Activated naive CD8-positive, alpha-beta T cell (primary cell): ENCODE measurements at regions not wholly inside any gene's neighbourhood (a gene's known extent, or its start where the extent isn't known, plus 50 kb on each side); places are given as distances from the start of the nearest gene placed in this dataset.

Experiments
- H3K27ac Mint-ChIP-seq: one replicate; pipeline ENCODE4 v1.8.0; 2021; ENCODE audit warnings: mixed read lengths
- H3K27me3 Mint-ChIP-seq: one replicate; pipeline ENCODE4 v1.8.0; 2021; ENCODE audit warnings: mixed read lengths
- H3K36me3 Mint-ChIP-seq: one replicate; pipeline ENCODE4 v1.8.0; 2021; ENCODE audit warnings: mixed read lengths
- H3K4me1 Mint-ChIP-seq: one replicate; pipeline ENCODE4 v1.8.0; 2021; ENCODE audit warnings: low read depth, mixed read lengths
- H3K4me3 Mint-ChIP-seq: one replicate; pipeline ENCODE4 v1.8.0; 2021; ENCODE audit warnings: mild to moderate bottlenecking, mixed read lengths
- H3K9me3 Mint-ChIP-seq: one replicate; pipeline ENCODE4 v1.8.0; 2021; ENCODE audit warnings: low read depth, mixed read lengths

DNA sequence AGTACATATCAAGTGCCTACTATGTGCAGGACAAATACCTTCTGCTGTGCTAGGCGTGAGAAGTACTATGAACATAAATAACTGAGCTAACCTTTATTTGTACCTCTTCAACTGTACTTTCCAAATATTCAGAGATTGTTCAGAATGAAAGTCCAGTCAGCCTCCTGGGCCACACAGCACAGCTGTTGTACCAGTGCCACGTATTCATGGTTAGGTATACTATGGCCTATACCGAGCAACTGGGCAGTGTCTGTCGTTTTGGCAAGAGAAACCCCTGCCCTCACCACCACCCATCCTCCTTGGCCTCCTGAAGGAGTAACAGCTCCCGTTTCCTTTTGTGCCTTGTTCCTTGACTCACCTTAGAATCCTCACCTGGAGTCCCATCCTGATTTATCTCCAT, 53.0 kb downstream of the RASSF10 start:
- Mint-ChIP-seq H3K36me3 (no peaks in the 10 kb centered on the region), H3K4me3 (no peak overlapping the region), H3K27me3 (peaks cover 16% of the 10 kb centered on the region), H3K9me3 (no peaks in the 10 kb centered on the region), H3K4me1 (no peaks in the 10 kb centered on the region), H3K27ac (no peak overlapping the region)

DNA sequence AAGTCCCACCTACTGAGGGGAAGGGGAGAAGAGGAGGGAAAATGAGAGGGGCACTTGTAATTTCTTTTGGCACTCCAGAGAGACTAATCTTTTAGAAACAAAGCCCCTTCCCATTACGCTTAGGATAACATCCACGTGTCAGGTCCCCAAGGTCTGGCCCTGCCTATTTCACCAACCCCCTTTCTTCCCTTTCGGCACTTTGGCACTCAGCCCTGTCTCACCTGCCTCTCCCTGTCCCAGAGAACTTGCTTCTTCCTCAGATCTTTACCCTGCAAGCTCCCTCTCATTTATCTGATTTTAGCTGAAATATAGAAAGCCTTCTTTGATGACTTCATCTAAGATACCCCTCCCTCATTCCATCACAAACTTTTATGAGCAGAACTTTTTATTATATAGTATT, 55.5 kb downstream of the RASSF10 start:
- Mint-ChIP-seq H3K9me3 (no peaks in the 10 kb centered on the region), H3K4me1 (no peaks in the 10 kb centered on the region), H3K27me3 (peaks cover 10% of the 10 kb centered on the region), H3K4me3 (no peak overlapping the region), H3K27ac (no peak overlapping the region), H3K36me3 (no peaks in the 10 kb centered on the region)

DNA sequence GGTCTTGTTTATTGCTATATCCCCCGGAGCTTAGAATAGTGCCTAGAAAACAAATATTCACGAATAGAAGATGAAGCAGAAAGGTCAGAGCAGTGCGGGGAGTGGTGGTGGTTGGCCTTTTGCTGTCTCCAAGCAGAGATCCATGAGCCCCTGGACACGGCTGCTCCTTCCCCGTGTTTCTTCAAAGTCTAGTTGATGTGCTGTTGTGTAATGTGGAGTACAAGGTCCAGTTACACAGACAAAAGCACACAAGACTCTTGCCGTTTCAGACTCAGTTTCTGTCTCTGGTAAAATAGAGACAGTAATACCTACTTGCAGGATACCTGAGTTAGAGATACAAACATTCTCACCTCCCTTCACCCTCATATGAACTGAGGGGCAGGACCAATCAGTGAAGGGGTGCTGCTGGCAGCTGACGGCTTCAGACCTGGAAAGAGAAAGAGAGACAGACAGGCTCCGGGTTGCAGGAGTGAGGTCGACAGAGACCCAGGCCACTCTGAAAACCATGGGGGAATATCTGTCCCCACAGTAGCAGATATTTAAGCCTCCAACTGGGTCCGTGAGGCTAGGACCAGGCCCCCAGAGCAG, 56.2 kb downstream of the RASSF10 start:
- H3K36me3 Mint-ChIP-seq = no peaks in the 10 kb centered on the region
- H3K27me3 Mint-ChIP-seq = peaks cover 10% of the 10 kb centered on the region
- no peaks in the 10 kb centered on the region for H3K4me1 Mint-ChIP-seq
- no peak overlapping the region for H3K27ac Mint-ChIP-seq
- H3K4me3 Mint-ChIP-seq = no peak overlapping the region
- no peaks in the 10 kb centered on the region for H3K9me3 Mint-ChIP-seq

DNA sequence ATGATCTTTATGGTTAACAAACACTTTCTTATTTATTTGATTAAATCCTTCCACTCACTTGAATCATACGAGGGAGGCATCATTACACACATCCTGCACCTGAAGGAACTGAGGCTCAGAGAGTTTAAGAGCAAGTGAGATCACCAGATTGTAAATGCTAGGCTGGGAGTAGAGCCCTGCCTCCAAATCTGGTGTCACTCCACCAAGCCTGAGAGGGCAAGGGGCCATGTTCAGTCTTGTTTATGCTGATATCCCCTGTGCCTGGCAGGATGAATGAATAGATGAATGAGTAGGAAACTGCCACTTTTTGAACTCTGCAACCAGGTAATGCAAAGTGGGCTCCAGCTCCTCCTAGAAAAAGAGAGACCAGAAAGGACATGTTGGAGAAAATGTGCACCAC, 59.1 kb downstream of the RASSF10 start:
- H3K4me3 Mint-ChIP-seq = no peak overlapping the region
- H3K9me3 Mint-ChIP-seq = no peaks in the 10 kb centered on the region
- H3K27ac Mint-ChIP-seq = no peak overlapping the region
- no peaks in the 10 kb centered on the region for H3K4me1 Mint-ChIP-seq
- H3K27me3 Mint-ChIP-seq = peaks cover 15% of the 10 kb centered on the region
- H3K36me3 Mint-ChIP-seq = no peaks in the 10 kb centered on the region

- no peak overlapping the region for H3K4me3 Mint-ChIP-seq
- peaks cover 10% of the 10 kb centered on the region for H3K27me3 Mint-ChIP-seq
- H3K9me3 Mint-ChIP-seq = no peaks in the 10 kb centered on the region
- H3K4me1 Mint-ChIP-seq = no peaks in the 10 kb centered on the region
- H3K36me3 Mint-ChIP-seq = no peaks in the 10 kb centered on the region
- no peak overlapping the region for H3K27ac Mint-ChIP-seq
Measured at GRCh38 chr11:13073119-13073981, 64.2 kb downstream of the RASSF10 start.

- no peaks in the 10 kb centered on the region for H3K36me3 Mint-ChIP-seq
- H3K4me3 Mint-ChIP-seq = no peak overlapping the region
- H3K27me3 Mint-ChIP-seq = peaks cover 10% of the 10 kb centered on the region
- H3K27ac Mint-ChIP-seq = no peak overlapping the region
- no peaks in the 10 kb centered on the region for H3K4me1 Mint-ChIP-seq
- no peaks in the 10 kb centered on the region for H3K9me3 Mint-ChIP-seq
Measured at GRCh38 chr11:13074714-13075464, 65.8 kb downstream of the RASSF10 start.

DNA sequence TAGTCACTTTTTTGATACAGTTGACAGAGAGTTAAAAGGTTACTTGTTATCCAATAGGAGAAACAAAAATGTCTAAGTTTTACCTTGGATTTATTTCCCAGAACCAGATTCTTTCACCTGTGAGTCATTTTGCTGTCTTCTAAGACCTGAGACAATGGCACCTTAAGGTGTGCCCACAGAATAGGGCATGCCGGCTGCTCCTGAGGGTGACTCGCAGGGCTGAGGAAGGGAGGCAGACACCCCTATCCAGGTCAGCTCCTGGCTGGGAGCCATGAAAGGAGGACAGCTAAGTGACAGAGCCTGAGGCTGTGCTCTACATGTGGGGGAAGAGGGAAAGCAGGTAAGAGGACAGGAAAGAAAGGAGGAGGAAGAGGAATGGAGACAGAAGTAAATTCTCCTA, 67.8 kb downstream of the RASSF10 start:
- no peak overlapping the region for H3K4me3 Mint-ChIP-seq
- no peak overlapping the region for H3K27ac Mint-ChIP-seq
- no peaks in the 10 kb centered on the region for H3K9me3 Mint-ChIP-seq
- H3K27me3 Mint-ChIP-seq = peaks cover 12% of the 10 kb centered on the region
- H3K4me1 Mint-ChIP-seq = no peaks in the 10 kb centered on the region
- no peaks in the 10 kb centered on the region for H3K36me3 Mint-ChIP-seq

DNA sequence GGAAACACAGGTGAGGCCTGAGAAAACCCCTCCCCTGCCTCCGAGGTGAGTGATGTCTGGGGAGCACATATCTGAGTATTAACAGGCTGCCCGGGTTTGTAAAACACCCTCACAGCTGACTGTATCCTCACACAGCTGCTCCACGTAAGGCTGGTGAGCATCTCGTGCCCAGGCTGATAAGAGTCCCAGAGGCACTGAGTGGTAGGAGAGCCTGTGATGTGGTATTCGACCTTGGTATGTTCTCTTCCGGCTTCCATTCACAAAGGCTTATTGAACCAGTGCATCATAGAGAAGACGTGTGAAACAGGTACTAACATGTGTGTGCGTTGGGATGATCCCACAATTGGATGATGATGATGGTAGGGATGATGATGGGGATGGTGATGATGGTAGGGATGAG, 71.7 kb downstream of the RASSF10 start:
- H3K27ac Mint-ChIP-seq = no peak overlapping the region
- no peaks in the 10 kb centered on the region for H3K36me3 Mint-ChIP-seq
- no peaks in the 10 kb centered on the region for H3K9me3 Mint-ChIP-seq
- H3K4me3 Mint-ChIP-seq = no peak overlapping the region
- no peaks in the 10 kb centered on the region for H3K4me1 Mint-ChIP-seq
- peaks cover 12% of the 10 kb centered on the region for H3K27me3 Mint-ChIP-seq

DNA sequence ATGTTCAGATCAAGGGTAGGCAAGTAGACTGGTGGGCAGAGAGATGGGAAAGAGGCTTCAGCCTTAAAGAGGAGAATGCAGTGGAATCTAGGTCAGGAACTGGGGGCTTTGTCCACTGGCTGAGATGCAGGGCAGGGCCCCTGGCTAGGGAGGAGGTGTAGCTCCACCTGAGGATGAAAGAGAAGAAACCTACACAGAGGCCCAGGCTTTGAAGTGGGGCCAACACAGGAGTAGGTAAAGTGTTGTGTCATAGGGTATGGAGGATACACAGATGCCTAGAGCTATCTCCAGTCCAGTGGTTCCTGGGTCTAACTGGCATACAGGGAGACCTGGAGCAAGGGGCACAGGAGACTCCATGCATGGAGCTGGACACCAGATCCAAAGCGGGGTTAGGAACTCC, 73.5 kb downstream of the RASSF10 start:
- Mint-ChIP-seq H3K27ac (no peak overlapping the region), H3K4me3 (no peak overlapping the region), H3K9me3 (no peaks in the 10 kb centered on the region), H3K36me3 (no peaks in the 10 kb centered on the region), H3K27me3 (peaks cover 15% of the 10 kb centered on the region), H3K4me1 (no peaks in the 10 kb centered on the region)

GRCh38 chr11:13090228-13090708, 81.2 kb downstream of the RASSF10 start:
- Mint-ChIP-seq H3K27me3 (peaks cover 4% of the 10 kb centered on the region), H3K36me3 (no peaks in the 10 kb centered on the region), H3K4me1 (no peaks in the 10 kb centered on the region), H3K27ac (no peak overlapping the region), H3K4me3 (no peak overlapping the region), H3K9me3 (no peaks in the 10 kb centered on the region)

DNA sequence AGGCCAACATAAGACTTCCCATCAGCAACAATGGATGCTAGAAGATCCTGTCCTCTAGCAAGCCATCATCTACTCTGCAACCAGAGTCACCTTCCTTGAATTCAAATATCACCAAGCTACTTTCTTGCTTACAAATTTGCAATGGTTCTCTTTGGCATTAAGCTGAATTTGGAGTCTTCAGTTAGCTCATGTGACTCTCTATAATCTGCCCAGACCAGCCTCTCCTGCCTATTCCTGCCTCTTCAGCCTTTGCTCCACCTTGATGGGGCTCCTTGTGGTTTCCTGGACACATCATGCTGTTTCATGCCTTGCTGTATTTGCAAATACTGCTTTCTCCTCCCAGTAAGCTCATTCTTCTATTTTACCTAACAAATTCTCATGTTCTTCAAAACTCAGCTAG, 82.3 kb downstream of the RASSF10 start:
- Mint-ChIP-seq H3K9me3 (no peaks in the 10 kb centered on the region), H3K36me3 (no peaks in the 10 kb centered on the region), H3K27me3 (no peaks in the 10 kb centered on the region), H3K27ac (no peak overlapping the region), H3K4me1 (no peaks in the 10 kb centered on the region), H3K4me3 (no peak overlapping the region)

DNA sequence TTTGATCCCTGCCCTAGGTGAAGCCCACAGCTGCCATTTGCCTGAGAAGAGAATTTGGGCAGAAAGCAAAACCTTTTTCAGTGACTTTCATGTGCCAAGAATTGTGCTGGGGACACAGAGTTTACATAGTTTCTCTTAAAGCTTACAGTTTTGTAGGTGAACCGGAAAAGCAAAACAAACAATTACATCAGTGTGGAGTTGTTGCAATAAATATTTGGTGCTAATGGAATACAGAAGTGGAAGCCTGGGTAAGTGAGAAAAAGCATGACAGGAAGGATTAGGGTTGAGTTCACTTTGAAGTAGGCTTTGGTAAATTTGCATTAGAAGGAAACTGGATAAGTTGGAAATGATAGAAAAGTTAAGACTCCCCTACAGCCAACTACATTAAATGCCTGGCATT, 82.7 kb downstream of the RASSF10 start:
- Mint-ChIP-seq H3K27me3 (no peaks in the 10 kb centered on the region), H3K27ac (no peak overlapping the region), H3K4me3 (no peak overlapping the region), H3K4me1 (no peaks in the 10 kb centered on the region), H3K9me3 (no peaks in the 10 kb centered on the region), H3K36me3 (no peaks in the 10 kb centered on the region)

DNA sequence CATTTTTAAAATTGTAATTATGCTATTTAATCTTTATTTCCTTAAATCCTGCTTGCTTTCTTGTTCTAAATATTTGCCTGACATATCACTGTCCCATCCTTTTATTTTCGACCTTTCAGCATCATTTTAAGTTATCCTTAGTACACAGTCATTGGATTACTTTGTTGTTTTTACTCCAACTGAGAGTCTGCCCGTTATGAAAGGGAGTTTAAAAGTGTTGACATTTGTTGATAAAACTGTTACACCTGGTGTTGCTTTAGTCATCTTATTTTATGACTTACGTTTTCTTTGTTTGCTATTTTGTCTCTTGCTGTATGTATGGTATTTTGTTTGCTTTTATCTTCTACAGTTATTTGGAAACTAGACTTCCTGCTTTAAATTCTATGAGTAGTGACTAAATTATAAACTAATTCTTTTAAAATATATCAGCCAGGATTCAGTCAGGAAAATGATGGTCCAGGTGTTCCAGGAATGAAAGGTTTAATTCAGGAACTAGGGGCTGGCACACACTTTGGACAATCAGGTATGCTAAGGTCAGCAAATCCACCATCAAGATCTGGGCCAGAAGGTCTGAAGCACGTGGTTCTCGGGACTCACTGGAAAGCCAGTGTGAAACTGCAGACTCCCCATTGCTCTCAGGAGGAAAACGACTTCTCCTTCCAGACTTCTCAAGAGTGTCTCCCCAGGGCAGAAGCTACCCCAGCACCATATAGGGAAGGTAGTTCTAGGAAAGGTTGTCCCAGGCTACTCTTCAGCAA, 86.0 kb downstream of the RASSF10 start:
- Mint-ChIP-seq H3K4me3 (no peak overlapping the region), H3K36me3 (no peaks in the 10 kb centered on the region), H3K9me3 (no peaks in the 10 kb centered on the region), H3K27ac (no peak overlapping the region), H3K27me3 (no peaks in the 10 kb centered on the region), H3K4me1 (no peaks in the 10 kb centered on the region)

DNA sequence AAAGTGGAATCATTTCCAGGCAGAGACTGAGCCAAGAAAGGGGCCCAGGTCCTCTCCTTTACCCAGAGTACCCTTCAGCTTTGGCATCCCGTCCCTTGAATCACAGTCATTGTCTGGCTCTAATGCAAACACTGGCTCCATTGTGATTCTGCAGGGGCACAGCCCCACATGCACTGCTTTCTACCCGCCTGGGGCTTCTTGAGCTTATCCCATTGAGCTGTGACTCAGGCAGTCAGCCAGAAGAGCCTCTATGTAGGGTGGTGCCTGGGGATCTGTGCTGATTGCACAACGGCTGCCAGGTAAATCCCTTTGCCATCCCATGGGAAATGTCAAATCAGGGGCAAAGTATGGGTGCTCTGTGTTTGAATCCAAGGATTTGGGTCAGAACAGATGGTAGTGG, 88.9 kb downstream of the RASSF10 start:
- no peak overlapping the region for H3K27ac Mint-ChIP-seq
- H3K4me3 Mint-ChIP-seq = no peak overlapping the region
- no peaks in the 10 kb centered on the region for H3K36me3 Mint-ChIP-seq
- no peaks in the 10 kb centered on the region for H3K9me3 Mint-ChIP-seq
- H3K4me1 Mint-ChIP-seq = no peaks in the 10 kb centered on the region
- no peaks in the 10 kb centered on the region for H3K27me3 Mint-ChIP-seq
